22Rv1 (cell line): ENCODE measurements at regions not wholly inside any gene's neighbourhood (a gene's known extent, or its start where the extent isn't known, plus 50 kb on each side); places are given as distances from the start of the nearest gene placed in this dataset.

Source experiments
- ZFX ChIP-seq: fragments of 450-650 bp; IDR thresholded peaks from 2 replicates; pipeline ENCODE4 v1.6.1; 2017; ENCODE audit warnings: antibody characterized with exemption, borderline replicate concordance
- TF ChIP-seq, protein P1 (sequence below): fragments of 450-650 bp; IDR thresholded peaks from 2 replicates; pipeline ENCODE4 v1.5.1; 2017; ENCODE audit warnings: mild to moderate bottlenecking

DNA sequence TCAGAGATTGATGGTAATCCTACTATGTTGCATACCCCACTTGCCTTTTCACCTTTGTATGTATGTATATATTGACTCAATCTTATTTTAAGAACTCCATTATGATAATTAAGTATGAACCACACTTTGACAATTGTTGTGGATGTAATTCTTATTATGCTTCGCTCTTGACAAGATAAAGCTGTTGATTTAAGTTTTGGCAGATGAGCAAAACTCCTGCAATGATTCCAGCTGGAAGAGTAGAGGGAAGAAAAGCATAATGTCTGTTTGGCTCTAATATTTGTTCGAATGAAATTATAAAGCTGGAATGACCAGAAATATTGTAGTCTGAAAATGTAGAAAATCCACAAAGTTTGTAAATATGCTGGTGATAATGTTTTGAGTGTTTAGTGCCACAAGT, 83.8 kb upstream of the AKR1E2 start:
- TF ChIP-seq, protein P1, sequence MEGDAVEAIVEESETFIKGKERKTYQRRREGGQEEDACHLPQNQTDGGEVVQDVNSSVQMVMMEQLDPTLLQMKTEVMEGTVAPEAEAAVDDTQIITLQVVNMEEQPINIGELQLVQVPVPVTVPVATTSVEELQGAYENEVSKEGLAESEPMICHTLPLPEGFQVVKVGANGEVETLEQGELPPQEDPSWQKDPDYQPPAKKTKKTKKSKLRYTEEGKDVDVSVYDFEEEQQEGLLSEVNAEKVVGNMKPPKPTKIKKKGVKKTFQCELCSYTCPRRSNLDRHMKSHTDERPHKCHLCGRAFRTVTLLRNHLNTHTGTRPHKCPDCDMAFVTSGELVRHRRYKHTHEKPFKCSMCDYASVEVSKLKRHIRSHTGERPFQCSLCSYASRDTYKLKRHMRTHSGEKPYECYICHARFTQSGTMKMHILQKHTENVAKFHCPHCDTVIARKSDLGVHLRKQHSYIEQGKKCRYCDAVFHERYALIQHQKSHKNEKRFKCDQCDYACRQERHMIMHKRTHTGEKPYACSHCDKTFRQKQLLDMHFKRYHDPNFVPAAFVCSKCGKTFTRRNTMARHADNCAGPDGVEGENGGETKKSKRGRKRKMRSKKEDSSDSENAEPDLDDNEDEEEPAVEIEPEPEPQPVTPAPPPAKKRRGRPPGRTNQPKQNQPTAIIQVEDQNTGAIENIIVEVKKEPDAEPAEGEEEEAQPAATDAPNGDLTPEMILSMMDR = no peak
- TF ChIP-seq ZFX = no peak
